GM21576 (cell line): ENCODE measurements at regions not wholly inside any gene's neighbourhood (a gene's known extent, or its start where the extent isn't known, plus 50 kb on each side); places are given as distances from the start of the nearest gene placed in this dataset.
"Not testable (repeated sequence)": the region's sequence is repeated elsewhere in the genome, so short reads cannot be mapped to it uniquely, and the experiment has no call there.

Experiments used
- ATAC-seq: cut with Tn5 transposase; IDR thresholded peaks from one replicate; pipeline ENCODE4 v1.9.1; 2021; ENCODE audit warnings: mild to moderate bottlenecking, moderate library complexity; ENCODE audit not compliant: unreplicated experiment

- ATAC-seq: no peak
These were observed 545.2 kb upstream of the ACO1 start for GRCh38 chr9:31839273-31839672.

- ATAC-seq: no peak
These were observed 543.7 kb upstream of the ACO1 start for GRCh38 chr9:31840702-31841101.

- no peak for ATAC-seq
These were observed 536.5 kb upstream of the ACO1 start for GRCh38 chr9:31847963-31848362.

- no peak for ATAC-seq
These were observed 535.7 kb upstream of the ACO1 start for GRCh38 chr9:31848505-31849285.

GRCh38 chr9:31854187-31854586, 530.3 kb upstream of the ACO1 start:
- no peak for ATAC-seq

- ATAC-seq: no peak
These were observed 515.6 kb upstream of the ACO1 start for GRCh38 chr9:31868830-31869229.

GRCh38 chr9:31870276-31870675, 514.2 kb upstream of the ACO1 start:
- no peak for ATAC-seq

GRCh38 chr9:31873722-31874121, 510.7 kb upstream of the ACO1 start:
- ATAC-seq: no peak

- ATAC-seq: no peak
These were observed 490.4 kb upstream of the ACO1 start for GRCh38 chr9:31894008-31894407.

- peak; percentile 85 for ATAC-seq
These were observed 476.1 kb upstream of the ACO1 start for GRCh38 chr9:31908158-31908890.

- peak; percentile 34 for ATAC-seq
These were observed 475.5 kb upstream of the ACO1 start for GRCh38 chr9:31908891-31909480.

- ATAC-seq: no peak
These were observed 471.8 kb upstream of the ACO1 start for GRCh38 chr9:31912636-31913035.

GRCh38 chr9:31916591-31917241, 467.7 kb upstream of the ACO1 start:
- no peak for ATAC-seq

- not testable (repeated sequence) for ATAC-seq
These were observed 446.7 kb upstream of the ACO1 start for GRCh38 chr9:31937737-31938136.

GRCh38 chr9:31950756-31951155, 433.7 kb upstream of the ACO1 start:
- no peak for ATAC-seq

GRCh38 chr9:31958572-31958971, 425.9 kb upstream of the ACO1 start:
- no peak for ATAC-seq

- no peak for ATAC-seq
These were observed 414.9 kb upstream of the ACO1 start for GRCh38 chr9:31969552-31969951.

GRCh38 chr9:31983895-31984294, 400.5 kb upstream of the ACO1 start:
- ATAC-seq: no peak

- no peak for ATAC-seq
These were observed 388.1 kb upstream of the ACO1 start for GRCh38 chr9:31996331-31996730.

GRCh38 chr9:32004431-32005076, 379.9 kb upstream of the ACO1 start:
- no peak for ATAC-seq

- no peak for ATAC-seq
These were observed 374.1 kb upstream of the ACO1 start for GRCh38 chr9:32010322-32010721.
